ENCODE measurements at regions not wholly inside any gene's neighbourhood (a gene's known extent, or its start where the extent isn't known, plus 50 kb on each side); places are given as distances from the start of the nearest gene placed in this dataset.
"Not testable (repeated sequence)": the region's sequence is repeated elsewhere in the genome, so short reads cannot be mapped to it uniquely, and the experiment has no call there.

DNA sequence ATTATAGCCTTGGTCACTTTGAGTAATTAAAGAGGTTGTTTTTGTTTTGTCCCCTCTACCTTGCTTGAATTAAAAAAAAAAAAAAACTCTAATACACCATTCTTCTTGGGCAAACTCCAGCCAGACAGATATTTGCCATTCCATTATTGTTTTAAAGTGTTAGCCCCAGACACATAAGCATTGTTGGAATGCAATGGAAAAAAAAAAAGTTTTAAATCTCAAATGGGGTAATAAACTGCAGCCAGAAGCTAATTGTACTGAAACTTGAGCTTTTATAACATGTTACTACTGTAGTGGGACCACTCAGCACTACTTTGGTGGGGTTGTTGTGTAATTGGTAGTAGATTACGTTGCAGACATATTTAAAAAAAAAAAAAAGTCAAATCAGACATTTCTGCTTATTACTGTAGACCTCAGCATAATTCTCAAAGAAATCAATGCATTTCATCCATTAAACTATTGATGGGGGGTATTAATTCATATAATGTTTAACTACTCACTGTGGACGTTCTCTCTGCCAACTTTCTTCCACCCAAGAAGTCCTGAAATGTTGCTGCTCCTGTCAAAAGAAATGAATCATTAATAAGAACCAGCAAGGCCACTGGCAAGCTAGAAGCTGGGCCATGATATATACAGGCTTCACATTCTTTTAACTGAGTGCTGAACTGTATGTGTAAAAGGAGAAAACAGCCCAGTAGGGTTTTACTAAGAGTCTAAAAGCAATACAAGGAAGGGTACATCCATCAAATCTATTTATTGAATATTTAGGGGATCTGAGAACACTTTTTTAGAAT is 626.6 kb upstream of the SOX9 start:
- ATAC-seq (ENCODE audit: low read depth) (no peak), DNase-seq (no peak)
- no peak overlapping the region for H3K4me3 Mint-ChIP-seq
- no peak overlapping the region for H3K27ac Mint-ChIP-seq
- H3K36me3 Mint-ChIP-seq: no peaks in the 10 kb centered on the region
- H3K27me3 Mint-ChIP-seq: no peaks in the 10 kb centered on the region
- no peaks in the 10 kb centered on the region for H3K4me1 Mint-ChIP-seq
- POLR2A ChIA-PET: no interaction called here
- no peaks in the 10 kb centered on the region for H3K9me3 Mint-ChIP-seq

DNA sequence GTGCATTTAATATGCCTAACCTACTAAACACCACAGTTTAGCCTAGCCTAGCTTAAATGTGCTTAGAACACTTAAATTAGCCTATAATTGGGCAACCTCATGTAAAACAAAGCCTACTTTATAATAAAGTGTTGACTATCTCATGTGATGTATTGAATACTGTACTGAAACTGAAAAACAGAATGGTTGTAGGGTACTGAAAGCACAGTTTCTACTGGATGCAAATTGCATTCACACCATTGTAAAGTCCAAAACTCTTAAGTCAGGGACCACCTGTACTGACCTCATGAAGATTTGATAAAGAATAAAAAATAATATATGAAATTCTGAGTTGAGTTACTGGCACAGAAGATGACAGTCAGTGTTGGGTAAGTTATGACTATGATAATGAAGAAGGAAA is 625.4 kb upstream of the SOX9 start:
- POLR2A ChIA-PET: no interaction called here
- H3K4me1 Mint-ChIP-seq: no peaks in the 10 kb centered on the region
- no peak overlapping the region for H3K4me3 Mint-ChIP-seq
- no peak for ATAC-seq (ENCODE audit: low read depth)
- no peaks in the 10 kb centered on the region for H3K27me3 Mint-ChIP-seq
- H3K9me3 Mint-ChIP-seq: no peaks in the 10 kb centered on the region
- no peaks in the 10 kb centered on the region for H3K36me3 Mint-ChIP-seq
- DNase-seq: no peak
- no peak overlapping the region for H3K27ac Mint-ChIP-seq

DNA sequence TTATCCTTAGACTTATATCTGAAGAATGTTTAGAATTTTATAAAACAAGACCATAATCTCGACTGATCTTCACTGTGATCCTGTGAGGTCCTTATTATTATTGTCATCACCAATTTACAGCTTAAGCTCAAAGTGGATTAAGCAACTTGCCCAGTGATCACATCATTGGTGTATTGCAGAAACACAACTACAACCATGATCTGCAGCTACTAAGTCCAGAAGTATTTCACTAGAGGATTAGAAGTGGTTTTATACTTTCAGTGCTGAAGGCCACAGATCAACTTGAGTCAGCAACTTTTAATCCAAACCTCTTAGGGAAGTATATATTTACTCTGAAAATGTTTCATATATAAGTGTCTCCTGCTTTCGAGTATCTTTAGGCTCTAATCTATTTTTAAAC is 624.3 kb upstream of the SOX9 start:
- no peaks in the 10 kb centered on the region for H3K9me3 Mint-ChIP-seq
- H3K36me3 Mint-ChIP-seq: no peaks in the 10 kb centered on the region

DNA sequence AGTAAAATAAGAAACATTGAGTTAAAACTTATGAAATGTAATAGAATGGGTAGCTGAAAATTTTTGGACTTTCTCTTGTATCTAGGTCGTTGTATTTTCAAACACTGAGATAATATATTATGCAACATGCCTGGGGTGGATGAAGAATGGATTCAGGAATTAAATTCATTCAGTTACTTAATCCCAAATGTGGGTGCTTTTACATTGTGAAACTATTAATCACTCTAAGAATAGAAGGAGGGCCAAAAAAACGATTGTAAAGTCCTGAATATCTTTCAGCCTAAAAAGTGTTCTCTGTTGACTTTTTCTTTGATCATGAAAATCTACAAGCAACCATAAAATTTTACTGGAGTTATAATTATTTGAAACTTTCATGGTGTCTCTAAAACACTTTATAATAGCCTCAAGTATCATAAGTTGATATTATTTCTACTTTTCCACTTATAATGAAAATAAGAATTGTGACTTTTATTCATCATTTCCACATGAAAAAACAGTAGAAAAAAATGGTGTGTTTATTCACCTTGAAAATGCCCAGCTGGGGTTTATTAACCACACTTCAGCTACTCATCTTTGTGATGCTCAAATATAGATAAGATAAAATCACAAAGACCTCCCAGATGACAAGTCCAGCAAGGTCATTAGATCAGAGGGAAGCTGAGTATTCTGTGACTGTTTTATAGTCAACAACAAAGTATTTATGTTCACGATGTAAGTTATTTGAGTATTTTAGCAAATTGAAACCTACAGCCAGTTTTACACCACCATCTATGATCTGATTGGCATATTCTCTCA is 619.9 kb upstream of the SOX9 start:
- no peak for DNase-seq
- no peak overlapping the region for H3K27ac Mint-ChIP-seq
- H3K27me3 Mint-ChIP-seq: no peaks in the 10 kb centered on the region
- no peaks in the 10 kb centered on the region for H3K9me3 Mint-ChIP-seq
- H3K4me3 Mint-ChIP-seq: no peak overlapping the region
- POLR2A ChIA-PET: no interaction called here
- no peak for ATAC-seq (ENCODE audit: low read depth)
- no peaks in the 10 kb centered on the region for H3K4me1 Mint-ChIP-seq
- H3K36me3 Mint-ChIP-seq: no peaks in the 10 kb centered on the region

More for the DNA sequence above, 624.3 kb upstream of the SOX9 start:
- ATAC-seq (ENCODE audit: low read depth) (no peak), DNase-seq (no peak)
- Mint-ChIP-seq H3K27ac (no peak overlapping the region), H3K27me3 (no peaks in the 10 kb centered on the region), H3K4me1 (no peaks in the 10 kb centered on the region), H3K4me3 (no peak overlapping the region)
- POLR2A ChIA-PET: no interaction called here

DNA sequence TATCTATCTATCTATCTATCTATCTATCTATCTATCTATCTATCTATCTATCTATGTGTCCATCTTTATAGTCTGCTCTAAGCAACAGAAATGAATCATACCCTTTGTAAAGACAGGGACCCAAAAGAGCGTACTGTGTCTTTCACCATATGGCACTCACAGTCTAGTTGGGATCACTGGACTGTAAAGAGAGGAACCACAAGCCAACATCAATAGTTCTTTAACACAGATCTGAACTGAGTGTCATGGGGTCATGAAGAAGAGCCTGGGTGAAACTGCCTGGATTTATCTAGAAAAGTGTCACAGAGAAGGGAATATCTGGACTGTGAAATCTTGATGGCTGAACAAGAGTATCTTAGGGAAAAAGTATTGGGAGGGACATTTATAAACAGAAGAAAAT is 619.1 kb upstream of the SOX9 start:
- Mint-ChIP-seq H3K27me3 (no peaks in the 10 kb centered on the region), H3K4me1 (no peaks in the 10 kb centered on the region)
- POLR2A ChIA-PET: no interaction called here

DNA sequence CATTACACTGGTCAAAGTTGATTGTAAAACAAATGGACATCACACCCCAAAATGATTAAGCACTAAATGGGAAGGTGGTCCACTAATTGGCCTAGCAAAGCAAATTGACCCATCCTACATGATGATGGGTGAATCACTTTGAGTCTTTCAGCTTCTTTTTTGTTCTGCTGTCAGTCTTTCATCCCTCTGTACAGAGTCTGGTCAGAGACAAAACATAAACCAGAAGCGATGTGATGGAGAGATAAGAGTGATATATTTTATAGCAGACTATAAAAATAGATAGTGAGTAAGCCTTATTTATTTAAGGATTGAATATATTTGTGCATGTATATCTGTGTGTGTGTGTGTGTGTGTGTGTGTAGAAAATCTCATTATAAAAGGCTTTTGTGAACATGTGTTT is 618.4 kb upstream of the SOX9 start:
- Mint-ChIP-seq H3K36me3 (no peaks in the 10 kb centered on the region), H3K27me3 (no peaks in the 10 kb centered on the region), H3K4me3 (no peak overlapping the region), H3K9me3 (no peaks in the 10 kb centered on the region), H3K4me1 (no peaks in the 10 kb centered on the region), H3K27ac (no peak overlapping the region)
- ATAC-seq (ENCODE audit: low read depth) (no peak), DNase-seq (no peak)
- POLR2A ChIA-PET: no interaction called here

More for the DNA sequence above, 619.1 kb upstream of the SOX9 start:
- ATAC-seq (ENCODE audit: low read depth) (no peak), DNase-seq (no peak)
- Mint-ChIP-seq H3K36me3 (no peaks in the 10 kb centered on the region), H3K9me3 (no peaks in the 10 kb centered on the region), H3K4me3 (no peak overlapping the region), H3K27ac (no peak overlapping the region)

DNA sequence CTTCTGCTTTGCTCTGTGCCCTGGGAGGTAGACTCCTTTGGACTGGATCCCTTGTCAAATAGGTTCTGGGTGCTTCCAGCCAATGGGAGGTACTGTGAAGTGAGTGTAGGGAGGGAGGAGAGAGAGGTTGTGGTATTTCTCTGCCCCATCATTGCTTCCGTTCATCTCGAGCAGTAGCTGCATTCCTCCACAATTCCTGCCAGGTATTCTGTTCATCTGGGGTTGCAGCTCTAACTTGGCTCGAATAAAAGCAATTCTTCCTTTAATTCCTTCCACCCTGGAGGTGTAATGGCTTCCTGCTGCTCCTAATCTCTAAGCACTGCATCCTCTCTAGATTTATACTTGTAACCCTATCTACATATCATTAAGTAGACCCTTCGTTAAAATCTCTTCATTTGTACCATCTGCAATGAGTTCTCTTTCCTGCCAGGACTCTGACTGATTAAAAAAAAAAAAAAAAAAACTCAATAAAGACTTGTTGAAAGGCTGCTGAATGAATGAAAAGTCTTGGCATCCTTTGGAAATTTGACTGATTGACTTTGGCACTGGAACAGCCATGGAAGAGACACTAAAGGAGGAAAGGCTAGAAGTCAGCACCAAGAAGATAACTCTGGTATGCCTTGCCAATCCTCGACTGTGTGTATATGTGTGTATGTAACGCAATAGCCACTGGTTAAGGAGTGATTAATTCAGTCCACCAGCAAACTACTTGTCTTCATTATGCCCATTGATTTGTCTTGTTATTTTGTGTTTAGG is 616.9 kb upstream of the SOX9 start:
- POLR2A ChIA-PET: no interaction called here
- H3K9me3 Mint-ChIP-seq: peaks cover 2% of the 10 kb centered on the region

DNA sequence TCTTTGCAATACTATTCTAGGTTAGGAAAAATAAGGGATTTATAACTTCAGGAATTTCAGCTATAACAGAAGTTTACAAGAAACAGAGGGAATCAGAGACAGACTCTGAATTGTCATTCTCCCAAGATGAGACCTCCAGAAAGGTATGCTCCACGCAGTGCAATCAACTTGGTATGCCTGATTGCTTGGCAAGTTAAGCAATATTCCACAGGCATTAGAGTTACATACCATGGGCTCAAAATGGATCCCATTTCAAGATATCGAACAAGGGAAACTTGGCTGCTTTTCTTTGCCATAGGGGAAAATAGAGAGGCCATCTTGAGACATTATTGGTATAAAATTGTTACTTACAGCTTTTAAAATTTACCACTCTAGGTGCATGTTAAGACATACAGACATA is 615.6 kb upstream of the SOX9 start:
- no peak overlapping the region for H3K4me3 Mint-ChIP-seq
- no peak for ATAC-seq (ENCODE audit: low read depth)
- H3K9me3 Mint-ChIP-seq: peaks cover 2% of the 10 kb centered on the region
- no peaks in the 10 kb centered on the region for H3K4me1 Mint-ChIP-seq
- POLR2A ChIA-PET: no interaction called here
- no peaks in the 10 kb centered on the region for H3K36me3 Mint-ChIP-seq
- H3K27me3 Mint-ChIP-seq: no peaks in the 10 kb centered on the region
- no peak overlapping the region for H3K27ac Mint-ChIP-seq
- no peak for DNase-seq

More for the DNA sequence above, 616.9 kb upstream of the SOX9 start:
- no peak overlapping the region for H3K27ac Mint-ChIP-seq
- no peaks in the 10 kb centered on the region for H3K27me3 Mint-ChIP-seq
- ATAC-seq (ENCODE audit: low read depth) (no peak), DNase-seq (no peak)
- H3K4me1 Mint-ChIP-seq: no peaks in the 10 kb centered on the region
- no peaks in the 10 kb centered on the region for H3K36me3 Mint-ChIP-seq
- H3K4me3 Mint-ChIP-seq: no peak overlapping the region

DNA sequence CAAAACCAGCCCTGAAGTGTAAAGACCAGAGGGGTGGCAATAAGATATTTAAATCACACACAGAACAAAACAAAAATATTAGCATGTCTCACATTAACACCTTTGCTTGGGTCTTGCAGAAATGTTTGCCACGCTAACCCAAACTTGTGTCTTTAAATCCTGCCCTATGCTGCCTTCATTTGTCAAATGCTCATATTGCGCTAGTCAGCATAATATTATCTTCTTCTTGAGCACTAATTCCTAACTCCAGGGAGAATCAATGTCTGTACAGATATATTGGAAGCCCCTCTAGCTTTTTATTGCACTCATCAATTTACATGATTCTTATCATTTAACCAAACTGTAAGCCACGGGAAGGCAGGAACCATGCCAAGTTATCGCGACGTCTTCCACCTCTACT is 614.8 kb upstream of the SOX9 start:
- Mint-ChIP-seq H3K27me3 (no peaks in the 10 kb centered on the region), H3K4me3 (no peak overlapping the region), H3K9me3 (peaks cover 2% of the 10 kb centered on the region), H3K27ac (no peak overlapping the region), H3K36me3 (no peaks in the 10 kb centered on the region), H3K4me1 (no peaks in the 10 kb centered on the region)
- POLR2A ChIA-PET: no interaction called here
- ATAC-seq (ENCODE audit: low read depth) (no peak), DNase-seq (no peak)

DNA sequence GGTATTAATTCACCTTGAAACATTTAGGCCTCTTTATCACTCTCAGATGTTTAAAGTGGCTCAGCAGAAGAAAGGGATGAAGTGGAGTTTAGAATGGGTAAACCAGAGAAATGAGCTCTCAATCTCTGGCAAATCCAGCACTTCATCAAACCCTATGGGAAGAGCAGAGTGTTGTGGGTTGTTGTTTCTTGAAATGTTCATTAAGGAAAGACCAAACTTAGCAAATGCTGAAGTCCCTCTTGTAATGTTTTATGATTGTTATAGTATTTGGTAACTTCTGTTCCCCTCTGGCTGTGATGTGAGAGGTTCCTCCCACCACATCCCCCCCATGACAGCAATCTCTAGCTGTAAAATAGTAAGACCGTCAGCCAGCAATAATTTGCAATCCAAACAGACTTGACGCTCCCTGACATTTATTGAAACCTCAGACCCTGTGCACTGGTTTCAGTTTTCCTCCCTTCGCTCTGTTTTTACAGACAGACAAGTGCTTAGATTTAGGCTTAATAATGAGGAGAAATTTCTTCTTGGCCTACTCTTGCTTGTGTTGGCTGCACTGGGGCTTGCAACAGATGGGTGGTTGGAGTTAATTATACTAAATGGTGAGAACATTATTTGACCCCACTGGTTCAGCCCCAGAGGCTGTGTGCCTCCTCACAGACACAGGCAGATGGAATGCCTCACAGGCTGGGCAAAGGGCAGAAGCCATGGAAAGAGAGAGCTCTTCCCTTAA is 609.4 kb upstream of the SOX9 start:
- POLR2A ChIA-PET: no interaction called here
- H3K4me3 Mint-ChIP-seq: no peak overlapping the region
- DNase-seq (no peak), ATAC-seq (ENCODE audit: low read depth) (no peak)
- peaks cover 4% of the 10 kb centered on the region for H3K9me3 Mint-ChIP-seq
- H3K27me3 Mint-ChIP-seq: no peaks in the 10 kb centered on the region
- H3K27ac Mint-ChIP-seq: no peak overlapping the region
- H3K4me1 Mint-ChIP-seq: no peaks in the 10 kb centered on the region
- no peaks in the 10 kb centered on the region for H3K36me3 Mint-ChIP-seq

DNA sequence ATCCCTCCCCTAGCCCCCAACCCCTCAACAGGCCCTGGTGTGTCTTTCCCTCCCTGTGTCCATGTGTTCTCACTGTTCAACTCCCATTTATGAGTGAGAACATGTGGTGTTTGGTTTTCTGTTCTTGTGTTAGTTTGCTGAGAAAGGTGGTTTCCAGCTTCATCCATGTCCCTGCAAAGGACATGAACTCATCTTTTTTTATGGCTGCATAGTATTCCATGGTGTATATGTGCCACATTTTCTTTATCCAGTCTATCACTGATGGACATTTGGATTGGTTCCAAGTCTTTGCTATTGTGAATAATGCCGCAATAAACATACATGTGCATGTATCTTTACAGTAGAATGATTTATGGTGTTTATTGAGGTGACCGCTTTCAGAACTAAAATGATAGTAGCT is 607.1 kb upstream of the SOX9 start:
- H3K27ac Mint-ChIP-seq; H3K27me3 Mint-ChIP-seq; H3K9me3 Mint-ChIP-seq; DNase-seq; H3K4me1 Mint-ChIP-seq; H3K4me3 Mint-ChIP-seq; POLR2A ChIA-PET; ATAC-seq (ENCODE audit: low read depth); H3K36me3 Mint-ChIP-seq: not testable (repeated sequence)

DNA sequence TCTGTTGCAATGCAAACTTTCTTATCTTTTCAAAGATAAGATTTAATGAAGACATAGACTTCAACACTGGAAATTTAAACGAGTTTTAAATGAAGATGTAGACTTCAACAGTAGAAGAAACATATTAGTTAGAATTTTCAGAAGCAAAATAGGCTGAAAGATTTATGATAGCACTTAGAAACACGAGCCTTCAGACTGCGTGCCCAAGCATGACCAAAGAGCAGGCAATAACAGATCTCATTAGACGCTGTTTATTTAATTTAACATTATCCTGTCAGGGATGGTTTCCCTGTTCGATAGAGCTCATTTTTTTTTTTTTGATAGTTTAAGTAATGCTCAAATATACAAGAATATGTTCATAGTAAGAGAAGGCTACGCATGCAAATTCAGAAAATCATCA is 604.7 kb upstream of the SOX9 start:
- DNase-seq (no peak), ATAC-seq (ENCODE audit: low read depth) (no peak)
- Mint-ChIP-seq H3K27me3 (no peaks in the 10 kb centered on the region), H3K9me3 (peaks cover 9% of the 10 kb centered on the region), H3K4me1 (no peaks in the 10 kb centered on the region), H3K36me3 (no peaks in the 10 kb centered on the region), H3K4me3 (no peak overlapping the region), H3K27ac (no peak overlapping the region)
- POLR2A ChIA-PET: no interaction called here

DNA sequence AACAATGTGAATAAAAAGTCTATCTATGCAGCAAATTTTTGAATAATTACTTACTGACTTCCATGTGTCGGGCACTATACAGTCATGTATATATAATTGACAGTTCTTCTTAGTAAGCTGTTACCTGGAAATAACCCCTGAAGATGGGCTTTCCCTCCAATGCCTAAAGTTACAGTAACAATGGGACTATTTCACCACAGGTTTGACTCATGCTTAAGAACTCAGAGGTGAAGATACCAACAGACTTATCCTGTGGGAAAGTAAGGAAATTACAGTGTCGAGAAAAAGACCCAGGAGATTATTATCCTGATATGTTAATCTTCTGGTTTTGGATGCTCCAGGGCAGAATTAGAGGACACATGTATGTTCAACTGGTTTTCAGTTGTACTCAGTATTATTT is 601.5 kb upstream of the SOX9 start:
- Mint-ChIP-seq H3K9me3 (peaks cover 9% of the 10 kb centered on the region), H3K27ac (no peak overlapping the region), H3K4me1 (no peaks in the 10 kb centered on the region), H3K27me3 (no peaks in the 10 kb centered on the region), H3K4me3 (no peak overlapping the region), H3K36me3 (no peaks in the 10 kb centered on the region)
- ATAC-seq (ENCODE audit: low read depth): no peak
- POLR2A ChIA-PET: no interaction called here
- no peak for DNase-seq
